Panc1 (cell line): ENCODE measurements at regions not wholly inside any gene's neighbourhood (a gene's known extent, or its start where the extent isn't known, plus 50 kb on each side); places are given as distances from the start of the nearest gene placed in this dataset.

ENCODE experiments used
- ATAC-seq: fragments of 200-7000 bp; cut with Tn5 transposase; 2 replicates; pipeline ENCODE4 v1.9.1; 2020; ENCODE audit warnings: mild to moderate bottlenecking, moderate library complexity
- BruUV-seq: library from RNA; stranded (reverse); fragments of 400-500 nt; replicated peaks from 2 replicates; lab custom pipeline; 2021; lab: Mats Ljungman, UMichigan
- CTCF ChIA-PET: fragments of 300-600 bp; sonication (Branson Sonifier 250); formaldehyde crosslinking; loops from one replicate; lab custom pipeline; 2022; ENCODE audit warnings: antibody characterized with exemption; lab: Charles Lee
- POLR2A ChIA-PET: fragments of 300-600 bp; sonication (Branson Sonifier 250); formaldehyde crosslinking; loops from one replicate; lab custom pipeline; 2022; ENCODE audit warnings: antibody characterized with exemption; lab: Charles Lee
- DNase-seq: peaks from one replicate; pipeline ENCODE4 v3.0.0-alpha.2; 2010; ENCODE audit warnings: low read depth, low spot score
- H3K27ac ChIP-seq: 2 replicates; pipeline ENCODE4 v1.5.1; 2011; ENCODE audit warnings: mild to moderate bottlenecking, low read length, inconsistent platforms
- H3K27me3 ChIP-seq: fragments of 200-500 bp; sonication (Bioruptor generic); 2 replicates; pipeline ENCODE4 v1.6.0; 2014; ENCODE audit warnings: low read length, inconsistent platforms; ENCODE audit not compliant: control insufficient read depth, insufficient read depth
- H3K36me3 ChIP-seq: fragments of 200-500 bp; sonication (Bioruptor generic); 2 replicates; pipeline ENCODE4 v1.5.1; 2014; ENCODE audit warnings: inconsistent platforms, mild to moderate bottlenecking, low read length, moderate library complexity; ENCODE audit not compliant: control insufficient read depth, insufficient read depth
- H3K4me1 ChIP-seq: 2 replicates; pipeline ENCODE4 v1.5.1; 2011; ENCODE audit warnings: inconsistent platforms, mild to moderate bottlenecking, low read length, moderate library complexity; ENCODE audit not compliant: control insufficient read depth, insufficient read depth
- H3K4me3 ChIP-seq, 2 experiments: 2 replicates each; pipeline ENCODE4 v1.5.1; 2011 to 2012; ENCODE audit warnings: low read depth in 2 of 2, low read length in 2 of 2, mild to moderate bottlenecking in 2 of 2, inconsistent platforms in 1 of 2, moderate library complexity in 1 of 2
- H3K9me3 ChIP-seq: fragments of 200-500 bp; sonication (Bioruptor generic); 2 replicates; pipeline ENCODE4 v1.5.1; 2014; ENCODE audit warnings: low read depth, mild to moderate bottlenecking, inconsistent platforms, low read length, moderate library complexity; ENCODE audit not compliant: control insufficient read depth, insufficient read depth
- CTCF ChIP-seq: fragments of 450-650 bp; IDR thresholded peaks from 2 replicates; pipeline ENCODE4 v1.5.1; 2017; ENCODE audit warnings: mild to moderate bottlenecking
- POLR2AphosphoS5 ChIP-seq: IDR thresholded peaks from 2 replicates; pipeline ENCODE4 v1.6.1; 2012; ENCODE audit warnings: mild to moderate bottlenecking, low read depth, low read length, moderate library complexity
- REST ChIP-seq, 2 experiments: IDR thresholded peaks; 2 replicates each; pipeline ENCODE4 v1.6.1; 2011 to 2012; ENCODE audit warnings: low read depth in 2 of 2, control low read depth in 1 of 2, low read length in 1 of 2, mild to moderate bottlenecking in 1 of 2, moderate library complexity in 1 of 2; ENCODE audit not compliant: insufficient read depth in 1 of 2
- SIN3A ChIP-seq: IDR thresholded peaks from 2 replicates; pipeline ENCODE4 v1.6.1; 2012; ENCODE audit warnings: low read depth, mild to moderate bottlenecking, low read length, moderate library complexity, borderline replicate concordance; ENCODE audit not compliant: insufficient read depth
- TCF7L2 ChIP-seq: IDR thresholded peaks from 2 replicates; pipeline ENCODE4 v1.6.1; 2011; ENCODE audit warnings: mild to moderate bottlenecking, low read depth, low read length, inconsistent platforms
- in situ Hi-C: cut with HindIII; loops from 2 replicates; pipeline ENCODE4 v1.10.0; 2016; ENCODE audit warnings: low sequenced_read_pairs, low pct_unique_long_range_greater_than_20kb
- intact Hi-C: fragments of 100-400 bp; cut with micrococcal nuclease; formaldehyde crosslinking; loops from one replicate; pipeline ENCODE4 v1.10.0; 2022; ENCODE audit not compliant: unreplicated experiment

DNA sequence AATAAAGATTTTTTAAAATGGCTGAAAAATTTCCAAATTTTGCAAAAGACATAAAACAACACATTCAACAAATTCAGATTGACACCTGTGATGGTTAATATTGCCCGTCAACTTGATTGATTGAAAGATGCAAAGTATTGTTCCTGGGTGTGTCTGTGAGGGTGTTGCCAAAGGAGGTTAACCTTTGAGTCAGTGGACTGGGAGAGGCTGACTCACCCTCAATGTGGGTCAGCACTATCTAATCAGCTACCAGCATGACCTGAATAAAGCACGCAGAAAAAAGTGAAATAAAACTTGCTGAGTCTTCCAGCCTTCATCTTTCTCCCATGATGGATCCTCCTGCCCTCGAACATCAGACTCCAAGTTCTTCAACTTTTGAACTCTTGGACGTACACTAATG, 868.0 kb upstream of the CTNND2 start:
- DNase-seq (no peak), ATAC-seq (no peak)
- CTCF ChIA-PET: no interaction called here
- no peaks in the 10 kb centered on the region for H3K4me1 ChIP-seq
- TF ChIP-seq TCF7L2: no peak
- TF ChIP-seq CTCF: no peak
- no peak for TF ChIP-seq REST (IDR thresholded peaks at IDR 0.05; ENCODE audit: insufficient read depth in 1 of 2, low read depth in 2 of 2, low read length in 1 of 2)
- TF ChIP-seq SIN3A: no peak
- no peak for TF ChIP-seq POLR2AphosphoS5
- POLR2A ChIA-PET: no interaction called here
- intact Hi-C loops: no loop called here
- in situ Hi-C loops: no loop called here
- no peaks in the 10 kb centered on the region for H3K27me3 ChIP-seq
- H3K9me3 ChIP-seq: no peaks in the 10 kb centered on the region
- H3K36me3 ChIP-seq: no peaks in the 10 kb centered on the region
- H3K27ac ChIP-seq: no peak overlapping the region
- no TSS peak for BruUV-seq
- no peak overlapping the region for H3K4me3 ChIP-seq

GRCh38 chr5:12759377-12759776, 855.1 kb upstream of the CTNND2 start:
- Histone ChIP-seq H3K4me3 (no peak overlapping the region), H3K4me1 (no peaks in the 10 kb centered on the region), H3K27me3 (no peaks in the 10 kb centered on the region), H3K27ac (no peak overlapping the region), H3K9me3 (no peaks in the 10 kb centered on the region), H3K36me3 (no peaks in the 10 kb centered on the region)
- ATAC-seq (no peak), DNase-seq (no peak)
- no TSS peak for BruUV-seq
- CTCF ChIA-PET: no interaction called here
- no peak for TF ChIP-seq SIN3A
- TF ChIP-seq REST (IDR thresholded peaks at IDR 0.05; ENCODE audit: insufficient read depth in 1 of 2, low read depth in 2 of 2, low read length in 1 of 2): no peak
- no peak for TF ChIP-seq CTCF
- TF ChIP-seq POLR2AphosphoS5: no peak
- no peak for TF ChIP-seq TCF7L2
- in situ Hi-C loops: no loop called here
- intact Hi-C loops: no loop called here
- POLR2A ChIA-PET: no interaction called here
